SK-N-SH (cell line): ENCODE measurements at regions not wholly inside any gene's neighbourhood (a gene's known extent, or its start where the extent isn't known, plus 50 kb on each side); places are given as distances from the start of the nearest gene placed in this dataset.

Source experiments
- CTCF ChIA-PET: fragments of 300-600, 350-600 bp; formaldehyde crosslinking; extraction: SDS; loops from one replicate; lab custom pipeline; 2021; lab: Yijun Ruan, JAX
- POLR2A ChIA-PET: fragments of 350-600 bp; sonication (Branson Sonifier 250); formaldehyde crosslinking; extraction: SDS; loops from one replicate; lab custom pipeline; 2020; ENCODE audit warnings: antibody characterized with exemption, inconsistent platforms; lab: Yijun Ruan, JAX
- DNase-seq: peaks from one replicate; pipeline ENCODE4 v3.0.0; 2012
- H2AFZ ChIP-seq: fragments of 200-600 bp; sonication (generic); 2 replicates; pipeline ENCODE4 v1.8.1; 2016; ENCODE audit warnings: antibody characterized with exemption, mild to moderate bottlenecking, low read depth
- H3F3A ChIP-seq: fragments of 200-600 bp; sonication (generic); replicated peaks from 2 replicates; pipeline ENCODE3; 2016; ENCODE audit warnings: antibody characterized with exemption, mild to moderate bottlenecking; ENCODE audit not compliant: insufficient read depth
- H3K27ac ChIP-seq, 2 experiments: fragments of 200-500 bp in 1 of 2; fragments of 200-600 bp in 1 of 2; sonication (Bioruptor generic) in 1 of 2; sonication (generic), shearing (Covaris generic) in 1 of 2; 2 replicates each; pipeline versions ENCODE4 v1.5.1 to v1.6.1; 2014 to 2016; ENCODE audit warnings: low read depth in 2 of 2, inconsistent platforms in 1 of 2, low read length in 1 of 2, mild to moderate bottlenecking in 1 of 2, mixed read lengths in 1 of 2
- H3K27me3 ChIP-seq: fragments of 200-600 bp; sonication (generic), shearing (Covaris generic); 2 replicates; pipeline ENCODE4 v1.6.1; 2016; ENCODE audit warnings: mixed run types; ENCODE audit not compliant: insufficient read depth
- H3K36me3 ChIP-seq, 2 experiments: fragments of 200-500 bp in 1 of 2; fragments of 200-600 bp in 1 of 2; sonication (Bioruptor generic) in 1 of 2; sonication (generic) in 1 of 2; replicated peaks in 1 of 2; 2 replicates each; pipeline versions ENCODE3 to v1.5.1; 2014 to 2016; ENCODE audit warnings: low read length in 1 of 2, mild to moderate bottlenecking in 1 of 2; ENCODE audit not compliant: insufficient read depth in 2 of 2, control insufficient read depth in 1 of 2
- H3K4me1 ChIP-seq, 2 experiments: fragments of 200-500 bp in 1 of 2; fragments of 200-600 bp in 1 of 2; sonication (Bioruptor generic) in 1 of 2; sonication (generic), shearing (Covaris generic) in 1 of 2; 2 replicates each; pipeline versions ENCODE4 v1.5.1 to v1.6.1; 2014 to 2016; ENCODE audit warnings: low read depth in 1 of 2, low read length in 1 of 2, mixed run types in 1 of 2; ENCODE audit not compliant: insufficient read depth in 2 of 2, control insufficient read depth in 1 of 2
- H3K4me2 ChIP-seq: fragments of 200-600 bp; sonication (generic), shearing (Covaris generic); 2 replicates; pipeline ENCODE4 v1.6.1; 2017; ENCODE audit warnings: mixed run types
- H3K4me3 ChIP-seq, 2 experiments: fragments of 200-500 bp in 1 of 2; fragments of 200-600 bp in 1 of 2; sonication (Bioruptor generic) in 1 of 2; sonication (generic), shearing (Covaris generic) in 1 of 2; 2 replicates each; pipeline versions ENCODE4 v1.5.1 to v1.8.1; 2014 to 2016; ENCODE audit warnings: low read depth in 2 of 2, inconsistent platforms in 1 of 2, low read length in 1 of 2, mild to moderate bottlenecking in 1 of 2, mixed read lengths in 1 of 2, moderate library complexity in 1 of 2
- H3K79me2 ChIP-seq: fragments of 200-600 bp; sonication (generic); 2 replicates; pipeline ENCODE4 v1.8.1; 2017; ENCODE audit warnings: mild to moderate bottlenecking; ENCODE audit not compliant: insufficient read depth
- H3K9ac ChIP-seq: fragments of 200-600 bp; sonication (generic); 2 replicates; pipeline ENCODE4 v1.6.1; 2017; ENCODE audit warnings: mixed run types
- H3K9me2 ChIP-seq: fragments of 200-600 bp; sonication (generic); 2 replicates; pipeline ENCODE4 v1.6.1; 2017; ENCODE audit warnings: mixed run types
- H3K9me3 ChIP-seq: fragments of 200-600 bp; sonication (generic); 2 replicates; pipeline ENCODE4 v1.6.1; 2017; ENCODE audit warnings: mixed run types, mild to moderate bottlenecking, moderate library complexity
- H4K20me1 ChIP-seq: fragments of 200-600 bp; sonication (generic); 2 replicates; pipeline ENCODE4 v1.6.1; 2017; ENCODE audit warnings: mild to moderate bottlenecking, mixed run types; ENCODE audit not compliant: insufficient read depth
- CHD2 ChIP-seq: fragments of 150-350 bp; IDR thresholded peaks from 2 replicates; pipeline ENCODE4 v1.6.1; 2018; ENCODE audit warnings: low read length; ENCODE audit not compliant: partially characterized antibody
- CTCF ChIP-seq: fragments of 200-600 bp; sonication (generic); IDR thresholded peaks from 2 replicates; pipeline ENCODE4 v1.6.1; 2017; ENCODE audit warnings: antibody characterized with exemption, mild to moderate bottlenecking, moderate library complexity
- ELF1 ChIP-seq: IDR thresholded peaks from 2 replicates; pipeline ENCODE4 v1.4.0; 2012
- FOXJ3 ChIP-seq: sonication (generic); formaldehyde crosslinking; IDR thresholded peaks from 2 replicates; pipeline ENCODE4 v1.5.1; 2020; ENCODE audit warnings: mild to moderate bottlenecking, missing genetic modification reagents
- FOXM1 ChIP-seq: IDR thresholded peaks from 2 replicates; pipeline ENCODE4 v1.4.0; 2012; ENCODE audit warnings: low read depth, mild to moderate bottlenecking
- GABPA ChIP-seq: IDR thresholded peaks from 2 replicates; pipeline ENCODE4 v1.4.0; 2012; ENCODE audit warnings: low read depth, mild to moderate bottlenecking
- GATA2 ChIP-seq: sonication (generic); formaldehyde crosslinking; IDR thresholded peaks from 2 replicates; pipeline ENCODE4 v1.5.0; 2020; ENCODE audit warnings: mild to moderate bottlenecking, missing genetic modification reagents
- JUND ChIP-seq: IDR thresholded peaks from 2 replicates; pipeline ENCODE4 v1.4.0; 2012
- MEF2A ChIP-seq: IDR thresholded peaks from 2 replicates; pipeline ENCODE4 v1.4.0; 2012; ENCODE audit warnings: low read depth, borderline replicate concordance
- SMC3 ChIP-seq: IDR thresholded peaks from 2 replicates; pipeline ENCODE4 v1.6.1; 2012; ENCODE audit warnings: low read depth, low read length, improper control_type of control experiment
- WGBS: methylation state at CpG from one replicate; pipeline ENCODE4 v1.1.6; 2017; ENCODE audit warnings: low lambda C conversion rate; 5-methylcytosine and 5-hydroxymethylcytosine counted together

DNA sequence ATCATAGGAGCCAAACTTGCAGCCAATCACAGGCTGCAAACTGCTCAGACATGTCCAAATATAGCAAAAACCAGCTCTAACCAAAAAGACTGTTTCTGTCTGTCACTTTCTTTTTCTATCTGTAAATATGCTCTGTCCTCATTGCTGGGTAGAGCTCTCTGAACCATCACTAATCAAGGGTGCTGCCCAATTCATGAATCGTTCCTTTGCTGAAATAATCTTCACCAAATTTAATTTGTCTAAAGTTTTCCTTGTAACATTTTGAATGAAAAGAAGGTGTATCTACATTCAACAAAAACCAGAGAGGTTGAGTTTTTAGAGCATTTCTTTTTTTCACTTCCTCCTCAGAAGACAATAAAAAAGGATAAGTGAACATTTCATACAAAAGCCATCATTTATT is 1221.7 kb upstream of the ADGRL2 start:
- Histone ChIP-seq H3K79me2 (no peaks in the 10 kb centered on the region), H3K27me3 (no peaks in the 10 kb centered on the region), H3K36me3 (no peaks in the 10 kb centered on the region), H4K20me1 (no peaks in the 10 kb centered on the region), H3K27ac (no peak overlapping the region), H3K4me1 (no peaks in the 10 kb centered on the region), H3K9ac (no peak overlapping the region), H3F3A (no peaks in the 10 kb centered on the region), H2AFZ (no peak overlapping the region), H3K4me3 (no peak overlapping the region), H3K4me2 (no peak overlapping the region), H3K9me3 (no peaks in the 10 kb centered on the region), H3K9me2 (no peaks in the 10 kb centered on the region; the same call in 1 of the 2 replicates)
- ChIA-PET POLR2A (no interaction called here), CTCF (interaction anchor here (1.0 kb wide), 1 partner anchor 10 kb away, joined by 4 read pairs; no protein-coding TSS in a partner anchor)
- TF ChIP-seq GATA2 (CRISPR knock-in tag) (no peak), JUND (no peak), GABPA (no peak), FOXJ3 (no peak), CHD2 (no peak), CTCF (no peak), MEF2A (no peak)
- 46% methylated on average over 1 of the region's 1 CpG for WGBS
- no peak for DNase-seq

DNA sequence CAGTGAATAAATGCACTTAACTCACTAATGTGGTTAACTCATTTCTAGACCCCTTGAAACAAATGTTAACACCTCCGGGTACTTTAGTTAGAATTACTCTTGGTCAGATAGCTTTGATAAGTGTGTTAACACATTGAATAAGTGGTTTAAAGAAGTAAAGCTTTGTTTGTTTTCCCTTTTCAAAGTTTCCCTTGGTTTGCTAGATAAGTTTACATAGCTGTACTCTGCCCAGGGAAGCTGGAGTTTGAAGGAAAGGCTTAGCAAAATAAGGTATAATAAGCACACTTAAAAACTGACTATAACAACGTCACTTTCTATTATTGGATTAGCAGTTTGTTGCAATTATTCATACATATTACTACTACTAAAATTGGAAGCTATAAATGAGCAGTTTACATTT is 1233.9 kb upstream of the ADGRL2 start:
- 17% methylated on average over 2 of the region's 2 CpGs for WGBS
- POLR2A ChIA-PET = interaction anchor here (0.6 kb wide), 1 partner anchor 156 kb away, joined by 3 read pairs; no protein-coding TSS in a partner anchor
- DNase-seq = no peak

More for the DNA sequence above, 1233.9 kb upstream of the ADGRL2 start:
- Histone ChIP-seq H3K27ac (no peak overlapping the region), H4K20me1 (no peaks in the 10 kb centered on the region), H3K9me2 (no peaks in the 10 kb centered on the region), H3K4me2 (no peak overlapping the region), H3K9ac (no peak overlapping the region), H3K79me2 (no peaks in the 10 kb centered on the region)
- TF ChIP-seq GABPA (no peak), FOXM1 (no peak), ELF1 (no peak), CTCF (no peak), SMC3 (no peak)
- TF ChIP-seq, all 33 proteins: peak for 0
- Histone ChIP-seq H3K4me1 (no peaks in the 10 kb centered on the region), H3K4me3 (no peak overlapping the region), H3K9me3 (no peaks in the 10 kb centered on the region), H3K27me3 (no peaks in the 10 kb centered on the region), H2AFZ (no peak overlapping the region), H3F3A (no peaks in the 10 kb centered on the region), H3K36me3 (no peaks in the 10 kb centered on the region)
- CTCF ChIA-PET = no interaction called here
